ENCODE measurements at regions not wholly inside any gene's neighbourhood (a gene's known extent, or its start where the extent isn't known, plus 50 kb on each side); places are given as distances from the start of the nearest gene placed in this dataset.

DNA sequence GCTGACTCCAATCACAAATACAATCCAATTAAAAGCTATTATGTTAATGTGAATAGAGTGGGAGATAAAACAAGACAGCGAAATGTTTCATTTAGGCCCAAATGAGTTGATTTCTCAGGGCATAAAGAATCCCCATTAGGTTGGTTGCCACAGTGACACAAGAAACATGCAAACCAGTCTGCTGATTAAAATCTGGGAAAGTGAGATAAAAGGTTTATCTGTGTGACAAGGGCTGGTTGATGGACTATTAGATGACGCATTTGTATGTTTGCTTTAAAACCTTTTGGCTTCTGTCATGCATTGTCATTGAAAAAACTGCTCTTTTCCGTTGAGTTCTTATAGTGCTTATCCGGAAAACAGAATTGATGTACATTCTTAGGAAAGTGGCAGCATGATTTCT is 658.2 kb downstream of the GATA3 start:
- TF ChIP-seq, protein P1, sequence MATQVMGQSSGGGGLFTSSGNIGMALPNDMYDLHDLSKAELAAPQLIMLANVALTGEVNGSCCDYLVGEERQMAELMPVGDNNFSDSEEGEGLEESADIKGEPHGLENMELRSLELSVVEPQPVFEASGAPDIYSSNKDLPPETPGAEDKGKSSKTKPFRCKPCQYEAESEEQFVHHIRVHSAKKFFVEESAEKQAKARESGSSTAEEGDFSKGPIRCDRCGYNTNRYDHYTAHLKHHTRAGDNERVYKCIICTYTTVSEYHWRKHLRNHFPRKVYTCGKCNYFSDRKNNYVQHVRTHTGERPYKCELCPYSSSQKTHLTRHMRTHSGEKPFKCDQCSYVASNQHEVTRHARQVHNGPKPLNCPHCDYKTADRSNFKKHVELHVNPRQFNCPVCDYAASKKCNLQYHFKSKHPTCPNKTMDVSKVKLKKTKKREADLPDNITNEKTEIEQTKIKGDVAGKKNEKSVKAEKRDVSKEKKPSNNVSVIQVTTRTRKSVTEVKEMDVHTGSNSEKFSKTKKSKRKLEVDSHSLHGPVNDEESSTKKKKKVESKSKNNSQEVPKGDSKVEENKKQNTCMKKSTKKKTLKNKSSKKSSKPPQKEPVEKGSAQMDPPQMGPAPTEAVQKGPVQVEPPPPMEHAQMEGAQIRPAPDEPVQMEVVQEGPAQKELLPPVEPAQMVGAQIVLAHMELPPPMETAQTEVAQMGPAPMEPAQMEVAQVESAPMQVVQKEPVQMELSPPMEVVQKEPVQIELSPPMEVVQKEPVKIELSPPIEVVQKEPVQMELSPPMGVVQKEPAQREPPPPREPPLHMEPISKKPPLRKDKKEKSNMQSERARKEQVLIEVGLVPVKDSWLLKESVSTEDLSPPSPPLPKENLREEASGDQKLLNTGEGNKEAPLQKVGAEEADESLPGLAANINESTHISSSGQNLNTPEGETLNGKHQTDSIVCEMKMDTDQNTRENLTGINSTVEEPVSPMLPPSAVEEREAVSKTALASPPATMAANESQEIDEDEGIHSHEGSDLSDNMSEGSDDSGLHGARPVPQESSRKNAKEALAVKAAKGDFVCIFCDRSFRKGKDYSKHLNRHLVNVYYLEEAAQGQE (IDR thresholded peaks at IDR 0.05; ENCODE audit: insufficient replicate concordance, low read depth): no peak
- no peak for TF ChIP-seq POLR2AphosphoS5 (IDR thresholded peaks at IDR 0.05; ENCODE audit: low read depth)
- no peak for TF ChIP-seq CTCF (IDR thresholded peaks at IDR 0.05; ENCODE audit: insufficient read depth, low read length)
- TF ChIP-seq GABPA (IDR thresholded peaks at IDR 0.05; ENCODE audit: low read depth): no peak
- TF ChIP-seq SPI1 (IDR thresholded peaks at IDR 0.05; ENCODE audit: borderline replicate concordance, low read depth): no peak

Measured in HL-60 (cell line).